HG02840 (cell line): ENCODE measurements at regions not wholly inside any gene's neighbourhood (a gene's known extent, or its start where the extent isn't known, plus 50 kb on each side); places are given as distances from the start of the nearest gene placed in this dataset.

Source experiments
- ATAC-seq: cut with Tn5 transposase; IDR thresholded peaks from one replicate; pipeline ENCODE4 v1.9.1; 2021; ENCODE audit warnings: mild to moderate bottlenecking, moderate library complexity, moderate number of reproducible peaks; ENCODE audit not compliant: unreplicated experiment, low FRiP score

GRCh38 chr7:83882551-83882950, 233.6 kb upstream of the SEMA3E start:
- no peak for ATAC-seq

GRCh38 chr7:83879063-83879462, 230.1 kb upstream of the SEMA3E start:
- no peak for ATAC-seq

- no peak for ATAC-seq
Observed at GRCh38 chr7:83878614-83879013, 229.7 kb upstream of the SEMA3E start.

- ATAC-seq, result no peak
Observed at GRCh38 chr7:83876593-83876992, 227.7 kb upstream of the SEMA3E start.

GRCh38 chr7:83873459-83873858, 224.5 kb upstream of the SEMA3E start:
- ATAC-seq, result no peak

- no peak for ATAC-seq
Observed at GRCh38 chr7:83872501-83872900, 223.6 kb upstream of the SEMA3E start.

- ATAC-seq, result no peak
Observed at GRCh38 chr7:83870515-83870914, 221.6 kb upstream of the SEMA3E start.

- ATAC-seq, result no peak
Observed at GRCh38 chr7:83866582-83866981, 217.6 kb upstream of the SEMA3E start.

GRCh38 chr7:83864551-83864950, 215.6 kb upstream of the SEMA3E start:
- no peak for ATAC-seq

GRCh38 chr7:83863906-83864305, 215.0 kb upstream of the SEMA3E start:
- no peak for ATAC-seq

GRCh38 chr7:83861876-83862275, 212.9 kb upstream of the SEMA3E start:
- ATAC-seq, result no peak

- ATAC-seq, result no peak
Observed at GRCh38 chr7:83859827-83860226, 210.9 kb upstream of the SEMA3E start.

GRCh38 chr7:83857691-83858090, 208.8 kb upstream of the SEMA3E start:
- no peak for ATAC-seq

- ATAC-seq, result no peak
Observed at GRCh38 chr7:83856094-83856493, 207.2 kb upstream of the SEMA3E start.

- no peak for ATAC-seq
Observed at GRCh38 chr7:83852136-83852535, 203.2 kb upstream of the SEMA3E start.

GRCh38 chr7:83851551-83851950, 202.6 kb upstream of the SEMA3E start:
- no peak for ATAC-seq

GRCh38 chr7:83850941-83851340, 202.0 kb upstream of the SEMA3E start:
- no peak for ATAC-seq

- no peak for ATAC-seq
Observed at GRCh38 chr7:83850125-83850524, 201.2 kb upstream of the SEMA3E start.

GRCh38 chr7:83849131-83849530, 200.2 kb upstream of the SEMA3E start:
- ATAC-seq, result no peak

GRCh38 chr7:83842894-83843293, 194.0 kb upstream of the SEMA3E start:
- no peak for ATAC-seq

- no peak for ATAC-seq
Observed at GRCh38 chr7:83837683-83838082, 188.7 kb upstream of the SEMA3E start.

GRCh38 chr7:83836028-83836427, 187.1 kb upstream of the SEMA3E start:
- ATAC-seq, result no peak

- no peak for ATAC-seq
Observed at GRCh38 chr7:83835424-83835823, 186.5 kb upstream of the SEMA3E start.
